Fibroblast of skin of left quadriceps (primary cell): ENCODE measurements at regions not wholly inside any gene's neighbourhood (a gene's known extent, or its start where the extent isn't known, plus 50 kb on each side); places are given as distances from the start of the nearest gene placed in this dataset.

Source experiments
- DNase-seq, 2 experiments: peaks; one replicate each; pipeline ENCODE4 v3.0.0-alpha.2; 2013; ENCODE audit warnings: low read depth in 2 of 2

DNA sequence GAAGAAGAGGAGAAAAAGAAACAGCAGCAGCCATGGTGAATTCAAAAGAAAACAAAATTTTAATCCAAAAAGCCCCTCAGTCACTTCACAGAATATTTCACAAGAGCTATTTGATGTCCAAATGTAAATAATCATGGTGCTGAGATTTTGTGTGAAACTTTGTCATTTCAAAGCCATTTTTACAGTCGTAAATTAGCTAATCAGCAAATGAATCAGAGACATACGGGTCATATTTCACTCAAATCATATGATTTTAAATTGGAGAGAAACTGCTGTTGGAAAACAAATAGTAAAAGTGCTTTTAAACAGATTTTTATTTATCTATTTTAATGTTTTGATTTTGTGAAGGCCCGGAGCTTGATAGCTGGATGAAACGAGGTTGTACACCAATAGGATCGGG is 101.4 kb upstream of the SMIM23 start:
- no peak for DNase-seq

DNA sequence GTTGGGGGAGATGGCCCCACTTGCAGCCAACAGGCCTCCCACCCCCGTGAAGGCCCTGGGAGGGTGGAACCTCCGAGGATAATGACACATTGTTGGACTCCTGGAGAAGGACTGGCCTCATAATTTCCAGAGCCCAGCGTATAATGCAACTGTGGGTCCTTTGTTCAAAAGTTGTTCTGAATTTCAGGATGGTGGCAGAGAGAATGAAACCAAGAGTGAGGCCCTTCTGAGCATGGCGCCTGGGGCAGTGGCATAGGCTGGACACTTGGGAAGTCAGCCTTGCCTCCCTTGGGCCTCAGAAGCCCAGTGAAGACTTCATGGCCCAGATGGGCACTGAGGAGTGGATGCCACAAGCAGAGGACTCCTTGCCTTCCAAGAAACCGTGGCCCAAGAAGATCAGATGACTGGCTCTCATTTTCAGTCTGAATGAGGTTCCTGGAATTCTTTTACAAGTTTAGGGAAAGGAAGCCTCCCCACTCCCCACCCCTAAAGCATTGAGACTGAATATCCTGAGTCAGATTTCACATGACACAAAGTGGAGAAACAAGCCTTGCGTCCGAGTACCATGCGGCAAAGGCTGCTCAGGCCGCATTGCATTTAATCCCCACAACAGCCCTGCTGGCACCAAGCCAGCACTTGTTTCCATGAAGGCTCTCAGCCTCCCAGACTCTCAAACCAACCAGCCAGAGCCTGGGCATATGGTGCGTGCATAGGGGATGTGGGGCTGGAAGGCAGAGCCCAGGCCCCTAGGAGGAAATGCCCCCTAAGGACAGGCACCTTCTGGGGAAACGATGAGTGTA is 96.7 kb upstream of the SMIM23 start:
- DNase-seq, result no peak

- no peak for DNase-seq
Observed at GRCh38 chr5:171689853-171690417, 95.7 kb upstream of the SMIM23 start.

GRCh38 chr5:171692107-171692506 is 93.5 kb upstream of the SMIM23 start:
- no peak for DNase-seq

GRCh38 chr5:171692936-171693335 is 92.7 kb upstream of the SMIM23 start:
- no peak for DNase-seq

DNA sequence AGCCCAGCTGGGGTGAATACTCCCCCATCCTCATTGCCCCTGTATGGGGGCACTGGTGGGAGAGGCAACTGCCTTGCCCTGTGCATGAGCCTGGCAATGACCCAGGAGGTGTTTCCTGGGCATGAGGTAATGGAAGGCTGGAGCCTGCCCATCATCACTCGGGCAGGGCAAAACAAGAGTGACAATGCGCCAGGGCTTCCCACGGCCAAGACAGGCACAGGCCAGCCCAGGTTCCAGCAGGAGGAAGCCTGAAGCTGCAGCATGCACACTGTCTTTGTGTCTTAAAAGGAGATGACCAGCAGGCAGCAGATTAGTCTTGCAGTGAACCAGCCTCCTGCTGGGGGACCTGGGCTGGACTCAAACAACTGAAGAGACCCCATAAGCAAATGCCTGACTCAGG is 92.2 kb upstream of the SMIM23 start:
- DNase-seq, result no peak

DNA sequence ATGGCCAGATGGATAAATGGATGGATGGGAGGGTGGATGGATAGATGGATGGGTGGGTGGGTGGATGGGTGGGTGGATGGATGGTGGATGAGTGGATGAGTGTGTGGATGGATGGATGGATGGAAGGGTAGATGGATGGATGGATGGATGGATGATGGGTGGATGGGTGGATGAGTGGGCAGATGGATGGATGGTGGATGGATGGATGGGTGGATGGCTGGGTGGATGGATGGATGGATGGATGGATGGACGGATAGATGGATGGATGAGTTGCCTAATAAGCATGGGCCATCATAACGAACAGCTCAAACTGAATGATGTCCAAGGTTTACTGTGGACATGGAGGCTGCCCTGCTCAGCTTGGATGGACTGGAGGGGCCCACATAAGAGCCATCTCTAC is 89.8 kb upstream of the SMIM23 start:
- no peak for DNase-seq

GRCh38 chr5:171697221-171698102 is 88.2 kb upstream of the SMIM23 start:
- DNase-seq, result no peak

GRCh38 chr5:171700318-171700912 is 85.2 kb upstream of the SMIM23 start:
- peak in 1 of 2 experiments; percentile 21 for DNase-seq

DNA sequence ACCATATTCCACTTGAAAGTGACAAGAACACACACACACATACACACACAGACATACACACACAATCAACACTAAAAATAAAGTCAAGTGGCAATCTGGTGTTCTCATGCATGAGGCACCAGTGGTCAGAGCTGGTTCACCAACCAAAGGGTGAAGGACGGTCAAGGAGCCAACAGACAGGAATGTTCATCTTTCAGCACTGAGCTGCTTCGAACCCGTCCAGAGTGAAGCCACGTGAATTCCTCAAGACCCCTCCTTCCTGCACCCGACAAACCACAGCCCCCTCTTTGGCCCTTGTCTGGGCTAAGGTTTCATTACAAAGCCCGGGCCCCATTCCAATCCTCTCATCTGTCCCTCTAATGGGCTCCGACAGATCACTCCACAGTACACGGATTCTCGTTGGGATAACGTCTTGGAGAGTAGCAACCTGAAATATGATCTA is 84.5 kb upstream of the SMIM23 start:
- no peak for DNase-seq

GRCh38 chr5:171702135-171702770 is 83.4 kb upstream of the SMIM23 start:
- no peak for DNase-seq

GRCh38 chr5:171703146-171703545 is 82.5 kb upstream of the SMIM23 start:
- no peak for DNase-seq

DNA sequence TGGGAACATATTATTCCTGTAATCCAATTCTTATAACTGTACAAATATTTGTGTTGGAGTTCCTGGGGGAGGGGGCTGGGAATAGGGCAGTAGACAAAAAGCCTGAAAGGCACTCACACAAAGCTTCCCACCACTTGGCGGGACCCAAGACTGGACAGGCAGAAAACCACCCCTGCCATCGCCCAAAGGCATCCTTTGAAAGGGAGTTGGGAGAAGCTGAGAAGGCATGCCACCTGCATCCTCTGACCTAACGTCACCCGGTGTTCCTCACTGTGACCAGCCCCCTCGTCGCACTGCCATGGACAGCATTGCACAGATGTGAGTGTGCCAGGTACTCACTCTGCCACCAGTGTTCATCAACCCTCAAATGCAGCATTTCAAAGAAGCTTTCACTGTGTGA is 80.6 kb upstream of the SMIM23 start:
- no peak for DNase-seq

GRCh38 chr5:171705830-171706468 is 79.7 kb upstream of the SMIM23 start:
- no peak for DNase-seq

GRCh38 chr5:171706736-171707441 is 78.7 kb upstream of the SMIM23 start:
- DNase-seq, result no peak

DNA sequence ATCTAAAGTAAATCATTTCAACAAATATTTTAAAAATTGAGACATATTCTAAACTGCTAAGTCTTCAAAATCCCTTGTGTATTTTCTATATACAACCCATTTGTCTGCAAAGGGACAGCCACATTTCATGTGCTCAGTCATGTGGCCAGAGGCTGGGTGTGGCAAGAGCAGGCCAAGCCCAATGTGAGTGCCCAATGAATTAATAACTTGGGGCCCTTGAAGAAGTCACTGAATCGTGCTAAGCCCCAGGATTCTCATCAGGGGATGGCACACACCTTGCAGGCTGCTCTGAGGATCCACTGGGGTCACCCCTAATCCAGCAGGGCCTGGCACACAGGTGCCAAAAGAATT is 78.2 kb upstream of the SMIM23 start:
- no peak for DNase-seq

- DNase-seq, result no peak
Observed at GRCh38 chr5:171709930-171710329, 75.7 kb upstream of the SMIM23 start.

DNA sequence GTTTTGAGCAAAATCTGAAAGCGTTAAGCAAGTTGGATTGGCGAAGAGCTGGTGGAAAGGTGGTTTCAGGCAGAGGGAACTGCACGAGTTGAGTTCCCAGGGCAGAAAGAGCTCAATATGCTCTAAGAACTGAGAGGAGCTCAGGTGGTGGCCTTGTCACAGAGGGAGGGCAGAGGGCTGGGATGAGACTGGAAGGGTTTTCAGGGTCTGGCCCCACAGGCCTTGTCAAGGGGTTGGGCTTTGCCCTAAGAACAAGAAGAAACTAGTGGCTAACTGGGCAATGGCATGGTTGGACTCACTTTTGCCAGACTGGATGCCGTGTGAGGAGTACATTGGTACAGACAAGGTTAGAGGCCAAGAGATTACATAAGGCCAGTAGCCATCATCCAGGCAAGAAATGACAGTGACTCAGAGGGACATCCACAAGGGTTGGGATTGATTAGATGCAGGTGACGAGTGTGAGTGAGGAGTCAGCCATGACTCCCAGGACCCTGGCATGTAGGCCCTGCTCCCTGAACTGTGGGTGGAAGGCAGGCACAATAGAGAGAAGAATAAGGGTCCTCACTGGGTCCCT is 75.1 kb upstream of the SMIM23 start:
- no peak for DNase-seq

DNA sequence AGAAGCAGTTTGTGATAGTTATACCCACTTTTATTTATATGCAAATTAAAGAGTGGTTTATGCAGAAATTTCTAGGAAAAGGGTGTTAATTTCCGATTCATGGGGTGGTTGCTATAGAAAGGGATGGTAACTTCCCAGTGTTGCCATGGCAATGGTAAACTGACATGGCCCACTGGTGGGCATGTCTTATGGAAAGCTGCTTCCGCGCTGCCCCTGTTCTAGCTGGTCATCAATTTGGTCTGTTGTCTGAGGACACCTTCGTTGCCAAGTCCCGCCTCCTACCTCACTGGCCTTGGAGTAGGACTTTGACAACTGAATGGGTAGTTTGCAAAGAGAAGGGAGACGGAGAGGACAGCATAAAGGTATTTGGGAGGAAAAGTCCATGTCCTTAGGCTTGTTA is 74.0 kb upstream of the SMIM23 start:
- DNase-seq, result no peak

DNA sequence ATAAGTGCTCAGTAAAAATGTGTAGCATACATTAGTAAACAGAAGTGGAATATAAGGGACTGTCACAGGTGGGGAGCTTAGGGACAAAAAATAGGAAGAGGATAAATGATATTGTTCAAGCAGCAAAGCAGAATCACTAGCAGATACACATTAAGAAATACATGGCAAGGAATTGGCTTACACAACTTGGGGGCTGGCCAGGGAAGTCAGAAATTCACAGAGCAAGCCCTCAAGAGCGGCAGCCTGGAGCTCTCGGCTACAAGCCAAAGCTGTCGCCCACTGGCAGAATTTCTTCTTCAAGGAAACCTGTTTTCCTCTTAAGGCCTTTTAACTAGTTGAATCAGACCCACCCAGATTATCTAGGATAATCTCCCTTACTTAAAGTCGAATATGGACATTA is 73.0 kb upstream of the SMIM23 start:
- no peak for DNase-seq
